HUES48 (cell line): ENCODE measurements at regions not wholly inside any gene's neighbourhood (a gene's known extent, or its start where the extent isn't known, plus 50 kb on each side); places are given as distances from the start of the nearest gene placed in this dataset.

Experiments used
- H3K27ac ChIP-seq: one replicate; pipeline ENCODE4 v1.7.0; 2013; ENCODE audit warnings: low read depth, low read length, inconsistent platforms
- H3K27me3 ChIP-seq: 2 replicates; pipeline ENCODE4 v1.6.1; 2013; ENCODE audit warnings: mild to moderate bottlenecking, low read length; ENCODE audit not compliant: control insufficient read depth, insufficient read depth
- H3K36me3 ChIP-seq: 2 replicates; pipeline ENCODE4 v1.6.1; 2013; ENCODE audit warnings: low read length; ENCODE audit not compliant: control insufficient read depth, insufficient read depth
- H3K4me1 ChIP-seq: 2 replicates; pipeline ENCODE4 v1.6.1; 2013; ENCODE audit warnings: mild to moderate bottlenecking, low read length; ENCODE audit not compliant: control insufficient read depth, insufficient read depth
- H3K4me3 ChIP-seq: 2 replicates; pipeline ENCODE4 v1.5.1; 2013; ENCODE audit warnings: mild to moderate bottlenecking, low read depth, low read length
- H3K9ac ChIP-seq: 2 replicates; pipeline ENCODE4 v1.6.1; 2013; ENCODE audit warnings: mild to moderate bottlenecking, low read depth, low read length, moderate library complexity
- H3K9me3 ChIP-seq: 2 replicates; pipeline ENCODE4 v1.6.1; 2013; ENCODE audit warnings: low read length; ENCODE audit not compliant: control insufficient read depth, insufficient read depth

DNA sequence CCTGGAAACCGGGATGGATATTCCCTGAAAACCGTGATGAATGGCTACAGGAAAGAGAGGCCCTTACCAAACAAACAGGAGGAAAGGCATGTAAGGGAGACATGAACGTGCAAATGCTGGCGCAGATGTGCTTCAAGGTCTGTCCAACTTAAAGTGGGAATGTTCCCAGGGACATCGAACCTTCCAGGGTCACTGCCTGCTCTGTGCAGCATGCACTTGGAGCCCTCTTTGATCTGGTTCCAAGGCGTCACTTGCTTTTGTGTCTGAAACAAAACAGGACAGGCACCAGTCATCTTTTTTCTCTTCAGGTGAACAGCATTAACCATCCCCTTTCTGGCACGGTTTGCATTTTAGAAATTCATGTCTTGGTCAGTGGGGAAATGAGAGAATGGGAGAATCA lies 479.4 kb downstream of the RASEF start:
- no peak overlapping the region for H3K9ac ChIP-seq
- no peaks in the 10 kb centered on the region for H3K4me1 ChIP-seq
- no peaks in the 10 kb centered on the region for H3K9me3 ChIP-seq
- no peaks in the 10 kb centered on the region for H3K27me3 ChIP-seq
- H3K4me3 ChIP-seq = no peak overlapping the region
- no peak overlapping the region for H3K27ac ChIP-seq
- H3K36me3 ChIP-seq = no peaks in the 10 kb centered on the region

DNA sequence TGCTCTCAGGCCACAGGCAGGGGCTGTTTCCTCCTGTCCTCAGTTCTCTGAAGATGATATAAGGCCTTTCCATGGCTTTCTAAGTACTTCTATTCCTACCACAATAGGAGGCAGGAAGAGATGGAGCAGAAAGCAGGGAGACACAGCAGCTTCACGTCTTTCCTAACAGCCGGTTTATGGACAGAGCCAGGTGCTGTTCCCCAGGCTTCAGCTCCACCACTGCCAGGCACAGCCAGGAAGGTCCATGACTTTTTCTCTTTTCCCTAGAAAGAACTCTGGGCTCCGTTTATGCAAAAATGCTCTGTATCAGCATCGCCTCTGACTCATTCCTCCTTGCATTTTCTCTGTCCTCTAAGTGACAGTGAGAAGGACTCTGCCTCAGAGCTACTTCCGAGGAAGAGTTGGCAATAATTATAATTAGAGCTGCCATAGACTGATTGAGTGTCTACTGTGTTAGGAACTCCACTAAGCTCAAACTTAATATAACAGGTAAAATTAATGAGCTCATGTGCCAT lies 478.5 kb downstream of the RASEF start:
- H3K27ac ChIP-seq = no peak overlapping the region
- H3K4me1 ChIP-seq = no peaks in the 10 kb centered on the region
- H3K27me3 ChIP-seq = no peaks in the 10 kb centered on the region
- no peaks in the 10 kb centered on the region for H3K36me3 ChIP-seq
- no peak overlapping the region for H3K9ac ChIP-seq
- no peaks in the 10 kb centered on the region for H3K9me3 ChIP-seq
- H3K4me3 ChIP-seq = no peak overlapping the region

DNA sequence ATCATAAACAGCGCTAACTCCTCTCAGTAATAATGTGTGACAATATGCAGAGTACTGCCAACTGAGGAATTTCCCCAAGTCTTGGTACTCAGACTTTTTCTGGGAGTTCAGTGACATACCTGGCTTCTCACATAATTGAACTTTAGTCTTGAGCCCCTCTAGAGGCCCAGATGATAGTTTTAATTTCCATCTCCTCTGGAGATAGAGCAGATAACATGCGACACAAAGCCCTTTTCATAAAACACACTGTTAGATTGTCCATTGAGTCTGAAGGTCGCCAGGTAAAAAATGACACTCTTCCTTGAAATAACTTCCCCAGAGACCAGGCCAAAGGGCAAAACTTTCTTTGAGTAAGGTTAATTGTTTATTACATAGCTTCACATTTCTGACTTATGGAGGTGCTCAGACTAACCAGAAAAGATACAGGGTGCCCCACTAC lies 476.0 kb downstream of the RASEF start:
- no peak overlapping the region for H3K4me3 ChIP-seq
- no peak overlapping the region for H3K27ac ChIP-seq
- H3K9ac ChIP-seq = no peak overlapping the region
- no peaks in the 10 kb centered on the region for H3K36me3 ChIP-seq
- no peaks in the 10 kb centered on the region for H3K27me3 ChIP-seq
- H3K4me1 ChIP-seq = no peaks in the 10 kb centered on the region
- no peaks in the 10 kb centered on the region for H3K9me3 ChIP-seq

DNA sequence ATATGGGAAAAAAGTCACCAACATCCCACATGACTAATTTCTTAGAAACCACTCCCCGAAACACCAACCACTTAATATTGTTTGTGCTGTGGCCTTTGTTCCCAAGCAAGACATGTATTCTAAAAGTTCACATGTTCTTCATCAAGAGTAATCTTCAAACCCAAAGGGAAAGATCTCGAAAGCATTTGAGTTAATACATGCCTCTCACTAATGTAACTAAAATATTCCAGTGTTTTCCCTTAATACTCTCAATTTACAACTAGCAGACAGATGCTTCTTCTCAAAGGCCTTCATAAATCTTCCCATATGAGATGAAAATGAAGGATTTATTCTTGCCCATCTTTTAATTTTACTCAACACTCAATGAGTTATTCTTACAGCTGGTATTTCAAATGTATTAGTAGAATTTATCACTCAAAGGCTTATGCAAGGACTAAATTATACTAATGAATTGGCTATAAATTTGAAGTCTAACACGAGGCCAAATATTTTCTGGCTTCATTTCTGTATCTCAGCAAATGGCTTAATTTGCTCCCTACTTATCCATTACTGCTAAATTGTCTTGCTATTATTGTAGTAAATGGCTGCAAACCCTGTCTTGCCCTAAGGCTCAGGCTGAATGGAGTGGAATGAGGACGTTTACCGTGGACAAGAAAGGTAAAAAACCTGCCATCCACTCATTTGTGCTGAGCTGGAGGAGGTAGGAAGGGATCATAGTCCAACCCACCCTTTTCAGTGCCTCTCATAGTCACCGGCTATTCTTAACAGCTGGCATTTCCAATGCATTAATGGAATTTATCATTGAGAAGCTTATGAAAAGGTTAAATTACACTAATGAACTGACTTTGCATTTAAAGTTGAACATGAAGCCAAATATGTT lies 474.4 kb downstream of the RASEF start:
- Histone ChIP-seq H3K4me3 (no peak overlapping the region), H3K27me3 (no peaks in the 10 kb centered on the region), H3K27ac (no peak overlapping the region), H3K4me1 (no peaks in the 10 kb centered on the region), H3K9me3 (no peaks in the 10 kb centered on the region), H3K9ac (no peak overlapping the region), H3K36me3 (no peaks in the 10 kb centered on the region)

DNA sequence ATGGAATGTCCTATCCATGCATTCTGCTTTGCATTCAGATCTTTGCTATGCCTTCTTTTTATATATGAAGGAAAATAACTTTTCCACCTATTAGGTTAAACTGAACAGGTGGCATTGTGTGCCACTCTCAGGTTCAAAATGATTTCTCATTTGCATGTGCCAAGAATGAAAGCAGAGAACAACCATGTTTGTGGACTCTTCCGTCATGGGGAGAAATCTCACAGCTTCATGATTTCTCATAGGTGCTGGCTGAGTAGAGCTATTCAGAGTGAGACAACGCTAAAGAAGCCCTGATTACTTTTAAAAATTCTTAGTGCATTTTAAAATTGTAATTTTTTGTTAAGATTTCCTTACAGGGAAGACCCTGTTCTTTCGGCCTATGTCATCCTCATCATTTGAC lies 472.1 kb downstream of the RASEF start:
- Histone ChIP-seq H3K9me3 (no peaks in the 10 kb centered on the region), H3K9ac (no peak overlapping the region), H3K36me3 (no peaks in the 10 kb centered on the region), H3K4me3 (no peak overlapping the region), H3K27me3 (no peaks in the 10 kb centered on the region), H3K4me1 (peaks cover 3% of the 10 kb centered on the region; the same call in 1 of the 2 replicates), H3K27ac (no peak overlapping the region)

DNA sequence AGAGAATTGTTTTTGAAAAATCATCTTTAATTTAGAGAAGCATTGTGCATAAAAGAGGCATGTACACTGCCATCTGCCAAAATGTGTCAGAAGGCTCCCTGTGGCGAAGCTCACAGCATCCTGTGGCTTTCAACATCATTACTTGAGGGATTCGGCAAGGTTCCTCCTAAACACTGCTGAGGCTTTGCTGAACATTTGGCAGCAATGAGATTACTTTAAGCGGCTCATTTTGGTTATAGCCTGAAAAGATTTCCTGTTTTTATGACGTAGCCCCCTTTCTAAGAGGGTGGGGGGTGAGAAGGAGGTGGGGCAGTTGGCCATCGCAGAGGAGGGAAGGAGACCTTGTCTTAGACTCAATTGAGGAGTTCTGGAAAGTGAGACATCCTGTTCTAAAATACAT lies 469.4 kb downstream of the RASEF start:
- Histone ChIP-seq H3K27ac (no peak overlapping the region), H3K27me3 (no peaks in the 10 kb centered on the region), H3K4me3 (no peak overlapping the region), H3K4me1 (peaks cover 3% of the 10 kb centered on the region; the same call in 1 of the 2 replicates), H3K36me3 (no peaks in the 10 kb centered on the region), H3K9ac (no peak overlapping the region), H3K9me3 (no peaks in the 10 kb centered on the region)

DNA sequence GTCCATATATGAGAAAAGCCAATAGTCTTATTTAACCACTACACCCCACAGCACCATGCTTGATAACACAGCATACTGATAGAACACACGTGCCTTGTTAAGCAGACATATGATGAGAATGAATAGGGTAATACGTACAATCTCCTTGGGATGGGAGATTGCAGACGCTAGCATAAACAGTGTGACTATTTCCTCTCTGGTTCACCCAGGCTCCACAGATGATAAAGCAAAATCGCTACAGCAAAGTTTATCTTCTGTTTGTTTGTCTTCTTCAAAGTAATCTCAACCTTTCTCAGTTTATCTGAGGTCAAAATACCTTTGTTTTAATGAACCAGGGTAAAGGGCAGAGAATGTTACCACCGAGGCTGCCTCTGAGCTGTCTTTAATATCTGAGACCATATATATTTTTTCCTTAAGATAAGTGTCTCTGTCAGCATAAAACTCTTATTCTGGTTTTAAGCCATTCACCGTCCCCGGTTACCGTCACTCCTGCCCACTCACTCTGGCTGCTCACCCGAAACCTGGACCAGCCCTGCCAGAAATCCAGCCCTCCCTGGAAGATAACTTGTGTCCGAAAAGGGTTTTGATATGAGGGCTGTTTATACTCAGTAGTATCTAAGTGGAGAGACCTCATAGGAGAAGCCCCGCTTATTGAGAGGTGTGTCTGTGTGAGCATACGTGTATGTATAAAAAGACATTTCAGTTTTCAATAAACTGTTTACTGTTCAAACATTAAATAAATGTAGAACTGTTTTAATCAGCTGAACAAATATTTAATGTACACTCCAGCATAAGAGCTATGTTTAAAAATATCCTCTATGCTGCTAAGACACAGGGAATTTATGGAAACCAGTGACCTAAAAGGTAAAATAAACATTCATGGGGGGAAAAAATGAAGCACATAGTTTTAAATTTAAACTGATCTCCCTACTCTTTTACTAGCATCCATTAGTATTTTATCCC lies 465.4 kb downstream of the RASEF start:
- no peak overlapping the region for H3K9ac ChIP-seq
- H3K27ac ChIP-seq = no peak overlapping the region
- no peaks in the 10 kb centered on the region for H3K9me3 ChIP-seq
- H3K36me3 ChIP-seq = no peaks in the 10 kb centered on the region
- no peaks in the 10 kb centered on the region for H3K27me3 ChIP-seq
- peaks cover 3% of the 10 kb centered on the region; the same call in 1 of the 2 replicates for H3K4me1 ChIP-seq
- no peak overlapping the region for H3K4me3 ChIP-seq

DNA sequence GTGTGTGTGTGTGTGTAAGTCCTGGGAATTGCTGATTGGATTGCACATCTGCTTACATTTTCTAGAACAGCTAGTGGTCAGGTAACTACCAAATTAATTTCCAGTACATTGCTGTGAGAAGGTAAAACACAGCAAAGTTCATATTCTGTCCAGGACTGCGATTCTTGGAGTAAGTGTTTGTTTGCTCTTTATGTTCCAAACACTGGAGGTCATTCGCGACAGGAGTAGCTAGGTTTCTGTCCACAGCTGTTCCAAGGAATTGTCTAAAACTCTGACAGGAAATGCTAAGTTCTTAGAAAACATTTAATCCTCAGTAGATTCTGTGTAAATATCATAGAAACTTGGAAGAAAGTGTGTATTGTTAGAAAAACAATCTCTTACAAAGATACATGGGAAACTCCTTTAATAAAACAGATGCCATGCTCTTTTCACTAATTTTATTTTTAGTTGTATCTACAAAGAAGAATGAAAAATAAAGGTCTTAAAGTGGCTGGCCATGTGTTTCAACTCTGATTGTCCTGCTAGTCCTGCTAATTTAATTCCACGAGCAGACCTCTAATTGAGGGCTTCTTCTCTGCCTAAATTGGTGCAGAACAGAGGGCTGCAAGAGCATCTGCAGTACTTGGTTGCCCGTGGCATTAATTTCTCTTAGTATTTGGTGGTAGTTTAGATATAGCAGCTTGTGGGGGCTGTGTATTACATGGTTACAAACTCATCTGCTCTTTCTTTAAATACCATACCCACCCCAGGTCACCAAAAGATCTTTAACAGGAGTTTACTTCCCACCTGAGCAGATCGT lies 464.5 kb downstream of the RASEF start:
- H3K27me3 ChIP-seq = no peaks in the 10 kb centered on the region
- H3K4me3 ChIP-seq = no peak overlapping the region

DNA sequence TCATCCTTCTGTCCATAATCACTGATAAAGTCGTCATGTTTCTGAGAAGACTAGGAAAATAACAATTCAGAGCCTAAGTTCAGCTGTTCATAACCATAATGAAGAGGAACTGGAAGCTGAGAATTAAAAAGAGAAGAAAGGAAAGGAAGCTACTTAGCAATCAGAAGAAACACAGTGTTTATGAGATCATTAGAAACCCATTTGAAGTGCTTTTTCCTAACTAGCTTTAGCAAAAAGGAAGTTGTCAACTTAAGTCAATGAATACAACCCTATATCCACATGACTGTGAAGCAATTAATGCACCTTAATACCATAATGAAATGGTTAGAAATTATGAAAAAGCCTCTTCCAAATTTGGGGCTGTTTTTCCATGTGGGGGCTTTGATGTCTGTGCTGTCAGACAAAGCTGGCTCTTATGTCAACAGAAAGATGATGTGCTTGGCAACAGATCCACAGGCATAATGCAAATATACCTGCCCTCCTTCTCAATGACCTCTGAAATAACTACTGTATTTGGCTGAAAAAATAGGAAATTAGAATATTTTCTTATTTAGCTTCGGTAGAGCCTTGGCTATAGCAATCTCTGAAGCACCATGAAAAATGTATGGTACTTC lies 463.5 kb downstream of the RASEF start:
- H3K9ac ChIP-seq = no peak overlapping the region
- no peaks in the 10 kb centered on the region for H3K36me3 ChIP-seq
- no peaks in the 10 kb centered on the region for H3K27me3 ChIP-seq
- peaks cover 2% of the 10 kb centered on the region; the same call in 1 of the 2 replicates for H3K4me1 ChIP-seq
- H3K4me3 ChIP-seq = no peak overlapping the region
- H3K27ac ChIP-seq = no peak overlapping the region
- H3K9me3 ChIP-seq = no peaks in the 10 kb centered on the region

More for the DNA sequence above, 464.5 kb downstream of the RASEF start:
- Histone ChIP-seq H3K9ac (no peak overlapping the region), H3K4me1 (peaks cover 3% of the 10 kb centered on the region; the same call in 1 of the 2 replicates), H3K9me3 (no peaks in the 10 kb centered on the region), H3K27ac (no peak overlapping the region), H3K36me3 (no peaks in the 10 kb centered on the region)
